Prostate gland (tissue), 2 donors: ENCODE measurements at regions not wholly inside any gene's neighbourhood (a gene's known extent, or its start where the extent isn't known, plus 50 kb on each side); places are given as distances from the start of the nearest gene placed in this dataset.

Source experiments
- POLR2A ChIP-seq: fragments of 450-650 bp; IDR thresholded peaks from one replicate; pipeline ENCODE4 v1.6.1; 2016; ENCODE audit warnings: antibody characterized with exemption, mild to moderate bottlenecking
- TF ChIP-seq, protein P1 (sequence below), 4 experiments: fragments of 200-600 bp in 2 of 4; fragments of 450-650 bp in 2 of 4; sonication (generic) in 2 of 4; IDR thresholded peaks; 1 replicate in 3 of 4; 2 replicates in 1 of 4; pipeline ENCODE4 v1.5.1; 2016 to 2019; ENCODE audit warnings: antibody characterized with exemption in 4 of 4, mild to moderate bottlenecking in 2 of 4, moderate library complexity in 2 of 4

DNA sequence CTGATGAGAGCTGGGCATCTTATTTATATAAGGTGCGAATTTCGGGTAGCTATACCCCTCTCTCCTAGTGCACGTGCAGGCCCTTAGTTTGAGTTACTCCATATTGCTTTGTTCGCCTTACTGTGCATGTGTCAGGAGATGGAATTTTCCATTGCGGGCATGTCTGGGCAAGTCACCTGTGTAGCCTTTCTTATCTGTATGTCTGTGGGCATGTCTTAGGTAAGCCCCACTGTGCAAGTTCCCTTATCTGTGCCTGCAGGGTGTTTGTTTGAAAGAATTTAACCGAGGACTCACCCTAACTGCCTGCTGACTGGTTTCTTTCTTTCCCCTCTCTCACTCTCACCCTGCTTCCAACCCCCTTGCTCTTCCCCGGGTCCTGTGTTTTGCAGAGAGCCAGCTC is 140.7 kb upstream of the RANBP3L start:
- no peak for TF ChIP-seq POLR2A
- TF ChIP-seq, protein P1, sequence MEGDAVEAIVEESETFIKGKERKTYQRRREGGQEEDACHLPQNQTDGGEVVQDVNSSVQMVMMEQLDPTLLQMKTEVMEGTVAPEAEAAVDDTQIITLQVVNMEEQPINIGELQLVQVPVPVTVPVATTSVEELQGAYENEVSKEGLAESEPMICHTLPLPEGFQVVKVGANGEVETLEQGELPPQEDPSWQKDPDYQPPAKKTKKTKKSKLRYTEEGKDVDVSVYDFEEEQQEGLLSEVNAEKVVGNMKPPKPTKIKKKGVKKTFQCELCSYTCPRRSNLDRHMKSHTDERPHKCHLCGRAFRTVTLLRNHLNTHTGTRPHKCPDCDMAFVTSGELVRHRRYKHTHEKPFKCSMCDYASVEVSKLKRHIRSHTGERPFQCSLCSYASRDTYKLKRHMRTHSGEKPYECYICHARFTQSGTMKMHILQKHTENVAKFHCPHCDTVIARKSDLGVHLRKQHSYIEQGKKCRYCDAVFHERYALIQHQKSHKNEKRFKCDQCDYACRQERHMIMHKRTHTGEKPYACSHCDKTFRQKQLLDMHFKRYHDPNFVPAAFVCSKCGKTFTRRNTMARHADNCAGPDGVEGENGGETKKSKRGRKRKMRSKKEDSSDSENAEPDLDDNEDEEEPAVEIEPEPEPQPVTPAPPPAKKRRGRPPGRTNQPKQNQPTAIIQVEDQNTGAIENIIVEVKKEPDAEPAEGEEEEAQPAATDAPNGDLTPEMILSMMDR (IDR thresholded peaks at IDR 0.05): no peak
